ENCODE measurements at regions not wholly inside any gene's neighbourhood (a gene's known extent, or its start where the extent isn't known, plus 50 kb on each side); places are given as distances from the start of the nearest gene placed in this dataset.
"Not testable (repeated sequence)": the region's sequence is repeated elsewhere in the genome, so short reads cannot be mapped to it uniquely, and the experiment has no call there.

- DNase-seq, result no peak
- Histone ChIP-seq H3K27ac (no peak overlapping the region), H3K36me3 (no peaks in the 10 kb centered on the region), H3K9me3 (no peaks in the 10 kb centered on the region), H3K4me3 (replicated peaks in 1 of 3) (no peak overlapping the region), H3K4me1 (no peaks in the 10 kb centered on the region), H3K27me3 (no peaks in the 10 kb centered on the region)
- 90 to 92% methylated on average over 4 of the region's 4 CpGs for WGBS, 2 donors
- intact Hi-C loops (cut with DNase I), result no loop called here
- no peak for TF ChIP-seq CTCF (IDR thresholded peaks at IDR 0.05)
- no peak for TF ChIP-seq POLR2A (IDR thresholded peaks at IDR 0.05)
Measured at GRCh38 chr4:188444500-188444899, 305.3 kb downstream of the TRIML1 start.

- H3K36me3 ChIP-seq; H3K4me3 ChIP-seq (replicated peaks in 1 of 3); H3K4me1 ChIP-seq; H3K27ac ChIP-seq; intact Hi-C loops (cut with DNase I); H3K27me3 ChIP-seq; H3K9me3 ChIP-seq; DNase-seq: not testable (repeated sequence)
- WGBS, 2 donors, result 88% methylated on average over 2 of the region's 4 CpGs
Measured at GRCh38 chr4:188448996-188449395, 309.8 kb downstream of the TRIML1 start.

DNA sequence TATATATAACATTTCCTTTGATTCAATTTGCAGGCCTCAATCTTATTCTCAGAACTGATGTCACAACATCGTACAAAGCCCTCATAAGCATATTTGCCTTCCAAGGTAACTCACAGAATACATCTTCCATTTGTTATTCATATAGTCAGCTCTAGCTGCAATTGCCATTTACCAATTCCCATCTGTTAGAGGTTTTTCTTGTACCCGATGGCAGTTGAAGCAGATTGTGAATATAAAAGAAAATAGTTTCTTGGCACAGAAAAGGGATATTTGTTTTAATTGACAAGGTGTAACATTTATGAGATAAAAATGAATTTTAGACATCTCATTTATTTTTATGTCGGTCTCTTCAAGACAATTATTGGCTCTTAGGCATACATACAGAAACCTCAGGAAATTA, 311.3 kb downstream of the TRIML1 start:
- TF ChIP-seq CTCF (IDR thresholded peaks at IDR 0.05), result no peak
- no peak for DNase-seq
- Histone ChIP-seq H3K27ac (no peak overlapping the region), H3K4me1 (no peaks in the 10 kb centered on the region), H3K4me3 (replicated peaks in 1 of 3) (no peak overlapping the region), H3K36me3 (no peaks in the 10 kb centered on the region), H3K9me3 (no peaks in the 10 kb centered on the region), H3K27me3 (no peaks in the 10 kb centered on the region)
- 56 to 59% methylated on average over 3 of the region's 3 CpGs for WGBS, 2 donors
- intact Hi-C loops (cut with DNase I), result no loop called here

DNA sequence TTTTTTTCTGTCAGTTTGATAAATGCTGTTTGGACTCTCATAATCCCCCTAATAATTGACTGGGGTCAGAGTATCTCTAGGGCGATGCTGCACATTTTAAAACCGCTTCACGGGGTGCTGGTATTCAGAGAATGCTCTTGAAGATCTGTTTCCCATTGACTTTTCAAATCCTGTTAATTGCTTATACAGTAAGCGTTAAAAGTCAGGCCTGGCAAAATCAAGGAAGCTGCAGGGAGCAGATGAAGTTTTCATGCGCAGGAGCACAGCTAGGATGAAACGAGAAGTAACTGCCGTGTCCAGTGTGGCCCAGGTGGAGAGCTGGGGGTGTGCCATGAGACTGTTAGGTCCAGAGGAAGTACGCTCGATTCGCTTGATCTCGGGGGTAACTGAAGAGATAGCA, 312.9 kb downstream of the TRIML1 start:
- Histone ChIP-seq H3K27me3 (no peaks in the 10 kb centered on the region), H3K4me3 (replicated peaks in 1 of 3) (no peak overlapping the region), H3K4me1 (no peaks in the 10 kb centered on the region), H3K36me3 (no peaks in the 10 kb centered on the region), H3K27ac (no peak overlapping the region), H3K9me3 (no peaks in the 10 kb centered on the region)
- DNase-seq, result no peak
- WGBS, 2 donors, result 33 to 34% methylated on average over 11 of the region's 11 CpGs
- TF ChIP-seq CTCF (IDR thresholded peaks at IDR 0.05) (no peak), POLR2A (IDR thresholded peaks at IDR 0.05) (no peak)
- intact Hi-C loops (cut with DNase I), result no loop called here

DNA sequence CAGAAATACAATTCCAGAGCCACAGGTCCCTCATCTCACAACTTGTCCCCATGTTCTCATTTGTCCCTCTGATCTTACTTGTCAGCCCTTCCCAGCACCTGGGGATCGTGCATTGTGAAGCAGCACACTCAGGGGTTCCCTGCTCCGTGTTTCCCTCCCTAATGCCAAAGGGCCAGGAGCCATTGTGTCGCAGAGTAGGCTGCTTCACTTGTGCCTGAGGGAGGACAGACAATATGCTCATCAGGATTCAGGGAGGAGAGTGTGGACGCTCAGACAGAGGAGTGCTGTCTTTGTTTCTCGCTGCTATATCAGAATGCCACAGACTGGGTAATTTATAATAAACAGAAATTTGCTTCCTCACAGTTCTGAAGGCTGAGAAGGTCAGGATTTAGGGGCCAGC, 315.3 kb downstream of the TRIML1 start:
- no peak for DNase-seq
- intact Hi-C loops (cut with DNase I), result no loop called here
- Histone ChIP-seq H3K4me1 (no peaks in the 10 kb centered on the region), H3K4me3 (replicated peaks in 1 of 3) (no peak overlapping the region), H3K36me3 (no peaks in the 10 kb centered on the region), H3K27me3 (no peaks in the 10 kb centered on the region), H3K9me3 (no peaks in the 10 kb centered on the region), H3K27ac (no peak overlapping the region)
- TF ChIP-seq CTCF (IDR thresholded peaks at IDR 0.05) (no peak), POLR2A (IDR thresholded peaks at IDR 0.05) (no peak)
- 57 to 74% methylated on average over 5 of the region's 5 CpGs for WGBS, 2 donors

DNA sequence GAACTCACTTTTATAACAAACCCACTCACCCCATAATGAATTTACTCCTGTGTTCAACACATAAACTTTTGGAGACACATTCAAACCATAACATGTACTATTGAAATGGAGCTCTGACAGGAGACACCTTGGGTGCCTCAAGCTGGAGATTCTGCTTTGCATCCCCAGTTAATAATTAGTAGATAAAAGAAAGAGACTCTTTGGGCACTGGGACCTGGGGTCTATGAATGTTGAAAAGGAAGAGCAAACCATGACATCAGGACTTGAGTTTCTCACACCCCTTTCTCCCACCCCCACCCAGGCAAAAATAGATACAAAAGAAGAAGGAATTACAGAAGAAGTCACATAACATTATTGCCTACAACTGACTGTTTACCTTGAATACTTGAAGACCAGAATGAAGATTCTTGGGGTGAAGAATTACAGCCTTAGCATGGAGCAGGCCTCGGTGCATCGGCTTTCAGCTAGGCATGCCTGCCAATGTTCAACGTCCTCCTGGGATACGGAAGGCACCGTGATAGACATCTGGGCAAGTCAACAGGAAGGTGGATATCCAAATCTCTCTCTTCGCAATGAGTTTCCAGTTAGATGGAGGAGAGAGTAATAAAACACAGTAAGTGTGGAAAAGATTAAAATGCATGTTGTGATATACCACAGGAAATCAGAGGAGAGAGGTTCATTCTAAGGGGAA, 316.0 kb downstream of the TRIML1 start:
- no peak for DNase-seq
- intact Hi-C loops (cut with DNase I), result no loop called here
- Histone ChIP-seq H3K4me3 (replicated peaks in 1 of 3) (no peak overlapping the region), H3K27ac (no peak overlapping the region), H3K4me1 (no peaks in the 10 kb centered on the region), H3K36me3 (no peaks in the 10 kb centered on the region), H3K9me3 (no peaks in the 10 kb centered on the region), H3K27me3 (no peaks in the 10 kb centered on the region)
- WGBS, 2 donors, result 82 to 88% methylated on average over 6 of the region's 6 CpGs
- TF ChIP-seq POLR2A (IDR thresholded peaks at IDR 0.05) (no peak), CTCF (IDR thresholded peaks at IDR 0.05) (no peak)

Data from thyroid gland (tissue), 4 donors.